Panc1 (cell line): ENCODE measurements at regions not wholly inside any gene's neighbourhood (a gene's known extent, or its start where the extent isn't known, plus 50 kb on each side); places are given as distances from the start of the nearest gene placed in this dataset.

Source experiments
- ATAC-seq: fragments of 200-7000 bp; cut with Tn5 transposase; 2 replicates; pipeline ENCODE4 v1.9.1; 2020; ENCODE audit warnings: mild to moderate bottlenecking, moderate library complexity
- BruUV-seq: library from RNA; stranded (reverse); fragments of 400-500 nt; replicated peaks from 2 replicates; lab custom pipeline; 2021; lab: Mats Ljungman, UMichigan
- CTCF ChIA-PET: fragments of 300-600 bp; sonication (Branson Sonifier 250); formaldehyde crosslinking; loops from one replicate; lab custom pipeline; 2022; ENCODE audit warnings: antibody characterized with exemption; lab: Charles Lee
- POLR2A ChIA-PET: fragments of 300-600 bp; sonication (Branson Sonifier 250); formaldehyde crosslinking; loops from one replicate; lab custom pipeline; 2022; ENCODE audit warnings: antibody characterized with exemption; lab: Charles Lee
- DNase-seq: peaks from one replicate; pipeline ENCODE4 v3.0.0-alpha.2; 2010; ENCODE audit warnings: low read depth, low spot score
- H3K27ac ChIP-seq: 2 replicates; pipeline ENCODE4 v1.5.1; 2011; ENCODE audit warnings: mild to moderate bottlenecking, low read length, inconsistent platforms
- H3K27me3 ChIP-seq: fragments of 200-500 bp; sonication (Bioruptor generic); 2 replicates; pipeline ENCODE4 v1.6.0; 2014; ENCODE audit warnings: low read length, inconsistent platforms; ENCODE audit not compliant: control insufficient read depth, insufficient read depth
- H3K36me3 ChIP-seq: fragments of 200-500 bp; sonication (Bioruptor generic); 2 replicates; pipeline ENCODE4 v1.5.1; 2014; ENCODE audit warnings: inconsistent platforms, mild to moderate bottlenecking, low read length, moderate library complexity; ENCODE audit not compliant: control insufficient read depth, insufficient read depth
- H3K4me1 ChIP-seq: 2 replicates; pipeline ENCODE4 v1.5.1; 2011; ENCODE audit warnings: inconsistent platforms, mild to moderate bottlenecking, low read length, moderate library complexity; ENCODE audit not compliant: control insufficient read depth, insufficient read depth
- H3K4me3 ChIP-seq, 2 experiments: 2 replicates each; pipeline ENCODE4 v1.5.1; 2011 to 2012; ENCODE audit warnings: low read depth in 2 of 2, low read length in 2 of 2, mild to moderate bottlenecking in 2 of 2, inconsistent platforms in 1 of 2, moderate library complexity in 1 of 2
- H3K9me3 ChIP-seq: fragments of 200-500 bp; sonication (Bioruptor generic); 2 replicates; pipeline ENCODE4 v1.5.1; 2014; ENCODE audit warnings: low read depth, mild to moderate bottlenecking, inconsistent platforms, low read length, moderate library complexity; ENCODE audit not compliant: control insufficient read depth, insufficient read depth
- CTCF ChIP-seq: fragments of 450-650 bp; IDR thresholded peaks from 2 replicates; pipeline ENCODE4 v1.5.1; 2017; ENCODE audit warnings: mild to moderate bottlenecking
- POLR2AphosphoS5 ChIP-seq: IDR thresholded peaks from 2 replicates; pipeline ENCODE4 v1.6.1; 2012; ENCODE audit warnings: mild to moderate bottlenecking, low read depth, low read length, moderate library complexity
- REST ChIP-seq, 2 experiments: IDR thresholded peaks; 2 replicates each; pipeline ENCODE4 v1.6.1; 2011 to 2012; ENCODE audit warnings: low read depth in 2 of 2, control low read depth in 1 of 2, low read length in 1 of 2, mild to moderate bottlenecking in 1 of 2, moderate library complexity in 1 of 2; ENCODE audit not compliant: insufficient read depth in 1 of 2
- SIN3A ChIP-seq: IDR thresholded peaks from 2 replicates; pipeline ENCODE4 v1.6.1; 2012; ENCODE audit warnings: low read depth, mild to moderate bottlenecking, low read length, moderate library complexity, borderline replicate concordance; ENCODE audit not compliant: insufficient read depth
- TCF7L2 ChIP-seq: IDR thresholded peaks from 2 replicates; pipeline ENCODE4 v1.6.1; 2011; ENCODE audit warnings: mild to moderate bottlenecking, low read depth, low read length, inconsistent platforms
- in situ Hi-C: cut with HindIII; loops from 2 replicates; pipeline ENCODE4 v1.10.0; 2016; ENCODE audit warnings: low sequenced_read_pairs, low pct_unique_long_range_greater_than_20kb
- intact Hi-C: fragments of 100-400 bp; cut with micrococcal nuclease; formaldehyde crosslinking; loops from one replicate; pipeline ENCODE4 v1.10.0; 2022; ENCODE audit not compliant: unreplicated experiment

- Histone ChIP-seq H3K27ac (no peak overlapping the region), H3K27me3 (no peaks in the 10 kb centered on the region)
- BruUV-seq, result no TSS peak
Measured at GRCh38 chr6:40881501-40881900, 157.5 kb downstream of the UNC5CL start.

GRCh38 chr6:40880906-40881305 is 158.1 kb downstream of the UNC5CL start:
- no peak overlapping the region for H3K4me3 ChIP-seq
- H3K27ac ChIP-seq, result no peak overlapping the region; the same call in 1 of the 2 replicates
- POLR2A ChIA-PET, result no interaction called here
- H3K27me3 ChIP-seq, result no peaks in the 10 kb centered on the region
- no peak for TF ChIP-seq REST (IDR thresholded peaks at IDR 0.05; ENCODE audit: insufficient read depth in 1 of 2, low read depth in 2 of 2, low read length in 1 of 2)
- no peak for TF ChIP-seq POLR2AphosphoS5
- TF ChIP-seq SIN3A, result no peak
- no peak for TF ChIP-seq TCF7L2
- TF ChIP-seq CTCF, result no peak
- no peaks in the 10 kb centered on the region for H3K36me3 ChIP-seq
- ATAC-seq (no peak), DNase-seq (no peak)
- H3K4me1 ChIP-seq, result no peaks in the 10 kb centered on the region; the same call in 1 of the 2 replicates
- CTCF ChIA-PET, result no interaction called here
- in situ Hi-C loops (no loop called here), intact Hi-C loops (no loop called here)
- BruUV-seq, result no TSS peak
- H3K9me3 ChIP-seq, result no peaks in the 10 kb centered on the region; the same call in 1 of the 2 replicates

More at GRCh38 chr6:40881501-40881900, 157.5 kb downstream of the UNC5CL start:
- DNase-seq (no peak), ATAC-seq (no peak)
- H3K4me3 ChIP-seq, result no peak overlapping the region
- intact Hi-C loops, result no loop called here
- ChIA-PET POLR2A (no interaction called here), CTCF (interaction anchor here (0.5 kb wide), 1 partner anchor 900 kb away, joined by 9 read pairs; no protein-coding TSS in a partner anchor)
- TF ChIP-seq SIN3A (no peak), TCF7L2 (no peak), POLR2AphosphoS5 (no peak), CTCF (no peak), REST (IDR thresholded peaks at IDR 0.05; ENCODE audit: insufficient read depth in 1 of 2, low read depth in 2 of 2, low read length in 1 of 2) (no peak)
- in situ Hi-C loops, result no loop called here
- H3K36me3 ChIP-seq, result no peaks in the 10 kb centered on the region
- H3K4me1 ChIP-seq, result no peaks in the 10 kb centered on the region; the same call in 1 of the 2 replicates
- no peaks in the 10 kb centered on the region; the same call in 1 of the 2 replicates for H3K9me3 ChIP-seq
